NCI-H187 treated with DMSO at 0.1 percent for 48 hours (cell line): ENCODE measurements at regions not wholly inside any gene's neighbourhood (a gene's known extent, or its start where the extent isn't known, plus 50 kb on each side); places are given as distances from the start of the nearest gene placed in this dataset.
"Not testable (repeated sequence)": the region's sequence is repeated elsewhere in the genome, so short reads cannot be mapped to it uniquely, and the experiment has no call there.

Experiments
- DNase-seq: peaks from one replicate; lab custom pipeline; 2025; lab: John Stamatoyannopoulos, UW

DNA sequence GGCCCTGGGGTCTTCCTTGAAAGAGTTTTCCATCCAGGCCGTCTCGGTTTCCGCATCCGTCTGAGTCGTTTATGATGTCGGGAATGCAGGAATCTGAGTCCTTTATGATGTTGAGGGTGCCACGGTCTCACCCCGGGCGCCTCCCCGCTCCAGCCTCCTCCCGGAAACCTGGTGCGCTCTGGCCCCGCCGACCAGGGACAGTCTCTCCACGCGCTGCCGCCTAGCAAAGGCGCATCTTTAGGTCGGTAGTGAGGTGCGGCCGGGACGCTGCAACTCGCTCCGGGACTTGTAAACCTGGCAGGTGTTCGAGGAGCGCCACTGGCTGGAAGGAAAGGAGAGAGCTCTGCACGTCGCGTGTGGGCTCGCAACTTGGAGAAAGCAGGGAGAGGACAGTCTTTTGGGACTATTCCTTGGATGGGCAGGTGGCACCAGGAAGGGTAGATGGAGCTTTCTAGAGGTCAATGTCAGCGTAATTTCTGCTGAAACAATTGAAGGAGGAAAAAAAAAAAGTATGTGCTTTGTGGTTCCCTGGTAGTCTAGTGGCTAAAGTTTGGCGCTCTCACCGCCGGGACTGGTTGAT lies 132.0 kb downstream of the FAM72B start:
- DNase-seq = not testable (repeated sequence)

DNA sequence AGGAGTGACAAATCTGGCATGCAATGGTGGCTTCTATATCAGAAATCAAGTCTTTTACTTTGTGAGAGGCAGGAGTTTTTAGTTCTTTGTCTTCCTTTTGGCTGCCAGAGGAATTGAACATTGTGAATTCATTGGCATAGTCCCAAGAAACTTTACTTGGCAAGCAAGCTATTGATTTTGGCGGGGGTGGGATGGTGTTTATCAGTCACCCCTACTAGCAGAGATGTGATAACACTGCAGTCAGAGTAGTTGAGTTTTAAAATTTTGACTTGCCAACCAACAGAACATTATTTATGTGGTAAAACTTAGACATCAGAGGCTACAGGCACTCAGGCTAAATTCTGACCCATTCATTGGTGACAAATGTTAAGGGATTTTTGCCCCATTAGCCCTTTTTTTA lies 129.2 kb downstream of the FAM72B start:
- DNase-seq = not testable (repeated sequence)

DNA sequence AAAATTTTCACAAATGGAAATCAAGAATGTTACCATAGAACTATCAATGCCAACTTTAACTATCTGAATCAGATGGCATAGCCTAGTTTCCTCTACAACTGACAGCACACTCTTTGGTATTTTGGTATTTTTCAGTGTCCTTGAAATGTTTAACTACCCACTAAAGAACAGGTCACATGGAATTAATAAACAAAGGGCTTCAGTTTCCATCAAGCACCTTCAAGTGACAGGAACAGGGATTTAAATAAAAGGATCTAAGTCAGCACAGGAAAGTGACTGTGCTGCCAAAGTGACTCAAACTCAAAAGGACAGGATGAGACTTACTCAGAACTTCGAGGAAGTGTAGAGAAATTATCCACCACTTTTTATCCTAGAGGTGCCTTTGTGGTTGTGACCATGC lies 117.2 kb downstream of the FAM72B start:
- DNase-seq = not testable (repeated sequence)

DNA sequence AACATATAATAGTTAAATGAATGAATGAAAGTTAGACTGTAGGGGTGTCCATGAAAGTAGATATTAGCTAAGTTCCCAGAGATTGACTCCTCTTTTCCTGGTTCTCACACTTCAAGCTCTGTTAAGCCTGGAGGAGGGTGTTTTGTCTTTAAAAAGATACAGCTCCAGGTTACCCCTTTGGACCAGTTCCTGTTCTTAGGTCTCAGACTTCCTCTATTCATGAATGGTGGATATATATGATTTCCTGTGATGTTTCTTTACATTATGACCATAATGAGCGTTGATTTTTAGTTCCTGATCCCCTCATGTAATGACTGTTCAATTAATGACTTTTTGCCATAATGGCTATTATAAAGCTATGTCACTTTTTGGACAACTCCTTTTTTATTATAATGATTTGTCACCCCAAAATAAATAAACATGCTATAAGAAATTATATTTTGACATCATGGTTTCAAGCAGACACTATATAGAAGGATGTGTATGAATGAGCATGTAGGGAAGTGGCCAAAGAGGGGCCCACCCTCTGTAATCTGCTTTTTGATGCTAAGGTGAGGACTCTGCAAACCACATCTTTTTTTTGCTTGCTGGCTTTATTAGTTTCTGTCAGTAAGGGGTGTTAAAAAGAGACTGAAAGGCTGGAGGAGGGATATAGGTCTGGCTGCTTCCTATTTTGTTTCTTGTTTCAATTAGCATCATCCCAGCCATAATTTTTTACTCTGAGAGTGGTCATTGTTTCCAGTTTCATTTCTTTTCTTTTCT lies 115.2 kb downstream of the FAM72B start:
- DNase-seq = not testable (repeated sequence)

DNA sequence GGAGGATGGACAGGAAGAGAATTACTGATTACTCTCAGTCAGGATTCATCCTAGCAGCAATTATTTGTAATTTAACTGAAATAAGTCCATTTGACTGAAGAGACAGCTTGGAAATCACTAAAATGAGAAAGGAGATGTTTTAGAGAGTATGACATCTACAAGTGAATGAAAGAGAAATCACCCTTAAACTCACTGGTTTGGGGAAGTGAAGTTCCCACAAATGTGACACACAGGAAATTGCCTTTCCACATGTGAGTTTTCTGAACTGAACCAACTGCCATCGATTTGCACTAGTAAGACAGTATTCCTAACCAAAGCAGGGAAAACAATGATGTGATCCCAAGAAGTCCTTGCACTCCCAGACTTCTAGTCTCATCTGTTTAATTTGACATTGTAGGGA lies 110.3 kb downstream of the FAM72B start:
- not testable (repeated sequence) for DNase-seq

DNA sequence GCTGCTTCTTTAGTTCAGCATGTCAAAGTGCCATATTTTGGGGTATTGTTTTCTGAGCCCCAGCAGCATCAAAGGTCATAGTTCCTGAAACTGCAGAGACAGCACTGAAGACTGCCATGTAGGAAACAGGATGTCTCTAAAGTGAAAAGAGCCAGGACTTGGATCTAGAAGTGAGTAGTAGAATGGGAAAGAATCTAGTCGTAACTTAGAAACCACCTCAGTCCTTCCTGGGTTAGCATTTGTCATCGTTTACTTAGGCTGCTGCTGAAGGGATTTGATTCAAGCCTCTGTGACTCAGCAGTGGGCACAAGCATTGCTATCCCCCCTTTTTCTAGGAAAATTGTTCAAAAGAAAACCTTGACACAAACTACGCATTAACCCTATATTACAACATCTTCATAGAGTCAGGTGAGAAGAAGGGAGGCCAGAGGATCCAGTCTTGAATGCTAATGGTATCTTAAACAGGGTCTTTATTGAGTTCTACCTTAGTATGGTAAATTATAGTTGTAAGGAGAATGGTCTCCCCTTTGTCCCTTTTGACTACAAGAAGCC lies 108.8 kb downstream of the FAM72B start:
- not testable (repeated sequence) for DNase-seq

DNA sequence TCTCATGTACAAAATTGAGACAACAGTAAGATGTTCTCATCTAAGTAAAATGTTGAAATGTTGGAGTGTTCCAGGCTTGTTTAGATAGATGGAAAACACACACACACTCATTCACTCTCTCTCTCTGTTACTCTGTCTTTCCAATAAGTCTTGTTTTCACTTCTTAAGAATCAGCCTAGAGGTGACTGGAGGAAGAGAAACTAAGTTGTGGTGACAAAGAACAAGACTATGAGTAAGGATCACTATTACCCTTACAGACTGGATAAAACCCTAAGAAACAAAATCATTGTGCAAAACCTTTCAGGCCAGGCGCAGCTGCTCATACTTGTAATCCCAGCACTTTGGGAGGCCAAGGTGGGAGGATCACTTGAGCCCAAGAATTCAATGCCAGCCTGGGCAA lies 107.5 kb downstream of the FAM72B start:
- DNase-seq = not testable (repeated sequence)

DNA sequence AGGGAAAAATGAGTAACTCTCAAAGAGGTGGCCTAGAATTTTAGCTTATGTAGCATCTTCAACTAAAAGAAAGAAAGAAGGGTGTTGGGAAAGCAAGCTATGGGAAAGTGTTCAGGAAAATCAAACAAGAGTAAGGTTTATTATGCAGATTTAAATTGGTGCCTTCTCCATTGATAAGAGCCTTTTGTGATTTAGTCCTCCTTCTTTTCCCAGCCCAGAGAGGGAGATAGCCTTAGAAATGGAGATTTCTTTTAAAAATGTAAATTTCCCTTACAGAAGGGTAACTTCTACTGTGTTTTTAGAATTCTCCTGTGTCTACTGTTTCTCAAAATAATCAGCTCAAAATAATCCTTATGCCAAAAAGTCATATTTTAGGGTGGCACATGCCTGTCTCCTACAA lies 104.5 kb downstream of the FAM72B start:
- DNase-seq = not testable (repeated sequence)

DNA sequence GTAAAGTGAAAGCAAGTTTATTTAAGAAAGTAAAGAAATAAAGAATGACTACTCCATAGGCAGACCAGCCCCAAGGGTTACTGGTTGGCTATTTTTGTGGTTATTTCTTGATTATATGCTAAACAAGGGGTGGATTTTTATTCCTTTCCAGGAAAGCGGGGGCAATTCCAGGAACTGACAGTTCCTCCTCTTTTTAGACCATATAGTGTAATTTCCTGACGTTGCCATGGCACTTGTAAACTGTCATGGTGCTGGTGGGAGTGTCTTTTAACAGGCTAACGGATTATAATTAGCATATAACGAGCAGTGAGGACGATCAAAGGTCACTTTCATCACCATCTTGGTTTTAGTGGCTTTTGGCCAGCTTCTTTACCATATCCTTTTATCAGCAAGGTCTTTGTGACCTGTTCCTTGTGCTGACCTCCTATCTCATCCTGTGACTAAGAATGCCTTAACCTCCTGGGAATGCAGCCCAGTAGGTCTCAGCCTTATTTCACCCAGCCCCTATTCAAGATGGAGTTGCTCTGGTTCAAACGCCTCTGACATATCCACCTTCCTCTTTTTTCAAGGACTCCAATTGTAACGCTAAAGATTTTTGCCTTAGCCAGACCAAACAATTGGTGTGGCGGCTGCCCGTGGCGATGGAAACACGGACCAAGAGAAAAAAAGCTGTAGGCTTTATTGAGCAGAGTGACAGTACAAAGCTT lies 103.8 kb downstream of the FAM72B start:
- not testable (repeated sequence) for DNase-seq

DNA sequence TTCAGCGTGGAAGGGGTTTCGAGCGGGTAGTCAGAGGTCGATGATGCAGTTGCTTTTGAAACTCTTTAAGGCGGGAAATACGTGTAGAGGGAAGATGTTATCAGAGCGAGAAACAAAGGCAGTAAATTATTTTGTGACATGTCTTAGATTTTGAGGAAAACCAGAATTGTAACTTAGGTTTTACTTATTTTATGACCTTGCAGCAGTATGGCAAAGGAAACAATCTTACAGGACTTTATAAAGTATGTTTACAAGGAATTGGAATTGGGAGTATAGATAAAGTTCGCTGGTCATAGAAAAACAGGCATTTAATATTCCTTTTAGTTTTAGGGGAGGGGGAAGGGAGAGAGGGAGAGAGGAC lies 103.3 kb downstream of the FAM72B start:
- not testable (repeated sequence) for DNase-seq

DNA sequence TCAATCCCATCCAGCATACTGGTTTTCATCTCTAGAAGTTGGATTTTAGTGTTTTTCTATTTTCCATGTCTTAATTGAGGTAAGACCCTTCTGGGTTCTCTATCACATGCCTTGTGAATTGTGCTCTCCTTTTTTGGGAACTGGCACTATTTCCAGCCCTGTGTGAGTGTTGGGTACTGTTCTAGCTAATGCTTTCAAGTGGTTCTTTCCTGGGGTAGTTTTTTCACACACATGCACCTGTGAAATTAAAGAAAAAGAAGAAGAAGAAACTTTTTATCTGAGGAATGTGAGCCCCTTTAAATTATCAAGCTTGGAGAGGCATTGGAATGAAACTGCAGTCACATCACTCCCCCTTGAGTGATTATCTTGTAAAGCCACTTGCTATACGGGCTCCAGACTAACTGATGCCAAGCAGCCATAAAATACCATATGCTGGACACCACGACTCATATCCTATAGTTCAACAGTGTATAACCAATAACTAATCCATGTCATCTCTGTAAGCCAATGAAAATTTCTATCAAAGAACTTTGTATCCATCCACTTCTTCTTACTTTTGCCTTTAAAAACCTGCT lies 102.4 kb downstream of the FAM72B start:
- DNase-seq = not testable (repeated sequence)

DNA sequence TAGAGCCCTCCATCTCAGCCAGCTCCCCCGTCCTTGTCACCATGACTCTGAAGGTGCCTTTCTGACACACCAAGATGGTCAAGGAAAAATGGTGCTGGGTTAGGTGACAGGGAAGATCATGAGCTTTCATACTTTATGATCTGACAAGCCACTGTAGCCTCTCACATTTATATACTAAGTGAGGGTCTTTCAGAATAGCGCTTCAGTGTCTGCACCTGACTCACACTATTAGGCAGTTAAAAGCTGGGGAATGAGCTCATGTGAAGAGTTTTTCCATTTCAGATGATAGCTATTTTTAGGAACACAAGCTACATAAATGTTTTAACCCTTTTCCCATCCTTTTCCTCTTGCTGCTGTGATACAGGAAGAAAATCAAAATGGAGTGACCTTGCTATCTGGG lies 101.1 kb downstream of the FAM72B start:
- DNase-seq = not testable (repeated sequence)

DNA sequence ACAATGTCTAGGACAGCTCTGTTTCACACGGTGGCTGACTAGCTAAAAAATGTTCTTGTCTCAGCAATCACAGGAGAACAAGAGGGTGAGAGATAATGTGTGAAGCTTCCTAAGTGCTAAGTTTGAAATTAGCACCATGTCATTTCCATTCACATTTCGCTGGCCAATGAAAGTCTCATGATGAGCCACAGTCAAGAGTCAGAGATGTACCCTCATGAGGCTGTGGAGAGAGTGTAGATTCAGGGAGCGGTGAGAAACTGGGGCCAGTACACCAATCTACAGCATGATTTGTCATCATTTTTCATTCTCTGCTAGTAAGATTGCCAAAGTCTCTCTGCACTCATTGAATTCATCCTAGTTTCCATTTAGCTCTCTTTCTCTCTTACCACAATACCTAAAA lies 97.9 kb downstream of the FAM72B start:
- not testable (repeated sequence) for DNase-seq

DNA sequence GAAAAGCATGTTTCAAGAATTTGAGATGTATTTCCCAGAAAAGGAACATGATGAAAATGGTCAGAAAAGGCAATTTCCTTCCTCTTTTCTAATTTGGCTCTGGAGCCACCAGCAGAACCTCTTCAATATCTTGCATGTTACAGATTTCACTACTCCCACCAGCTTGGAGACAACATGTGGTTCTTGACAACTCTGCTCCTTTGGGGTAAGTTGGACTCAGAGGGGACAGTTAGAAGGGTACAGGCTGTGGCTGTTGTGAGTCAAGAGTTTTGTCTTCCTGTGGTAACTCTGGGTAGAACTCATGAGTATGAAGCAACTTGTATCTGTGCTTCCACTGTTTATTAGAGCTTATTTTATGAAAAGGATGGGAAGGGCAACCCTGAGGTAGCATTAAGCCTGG lies 96.9 kb downstream of the FAM72B start:
- DNase-seq = not testable (repeated sequence)

DNA sequence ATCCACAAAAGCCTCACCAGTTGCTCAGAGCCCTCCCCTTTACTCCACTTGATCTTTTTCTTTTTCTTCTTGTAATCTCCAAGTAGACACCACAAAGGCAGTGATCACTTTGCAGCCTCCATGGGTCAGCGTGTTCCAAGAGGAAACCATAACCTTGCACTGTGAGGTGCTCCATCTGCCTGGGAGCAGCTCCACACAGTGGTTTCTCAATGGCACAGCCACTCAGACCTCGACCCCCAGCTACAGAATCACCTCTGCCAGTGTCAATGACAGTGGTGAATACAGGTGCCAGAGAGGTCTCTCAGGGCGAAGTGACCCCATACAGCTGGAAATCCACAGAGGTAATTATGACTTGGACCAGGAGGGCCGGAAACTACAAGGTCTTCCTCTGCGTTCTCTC lies 95.6 kb downstream of the FAM72B start:
- not testable (repeated sequence) for DNase-seq

DNA sequence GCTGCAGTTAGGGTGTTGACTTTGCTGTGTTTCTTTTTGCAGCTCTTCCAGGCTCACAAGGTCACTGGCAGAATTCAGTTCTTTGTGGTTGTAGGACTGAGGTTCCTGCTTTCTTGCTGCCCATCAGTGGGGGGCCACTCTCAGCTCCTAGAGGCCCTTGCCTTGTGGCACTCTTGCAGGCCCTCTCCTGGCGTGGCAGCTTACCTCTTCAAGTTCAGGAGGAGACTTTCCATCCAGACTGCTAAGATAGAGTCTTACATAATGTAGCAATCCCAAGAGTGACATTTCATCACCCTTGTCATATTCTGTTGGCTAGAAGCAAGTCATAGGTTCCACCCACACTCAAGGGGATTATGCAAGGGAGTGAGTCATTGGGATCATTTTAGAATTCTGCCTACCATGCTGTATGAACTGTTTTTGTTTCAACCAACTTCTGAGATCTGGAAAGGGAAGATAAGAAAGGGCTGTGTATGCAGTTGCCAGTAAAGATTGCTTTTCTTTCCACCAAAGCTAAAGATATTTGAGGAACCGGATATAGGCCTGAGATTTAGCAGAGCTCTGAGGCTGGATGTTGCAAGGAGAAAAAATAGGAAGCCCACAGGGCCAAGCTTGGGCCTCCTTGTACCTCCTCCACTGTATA lies 91.7 kb downstream of the FAM72B start:
- not testable (repeated sequence) for DNase-seq

DNA sequence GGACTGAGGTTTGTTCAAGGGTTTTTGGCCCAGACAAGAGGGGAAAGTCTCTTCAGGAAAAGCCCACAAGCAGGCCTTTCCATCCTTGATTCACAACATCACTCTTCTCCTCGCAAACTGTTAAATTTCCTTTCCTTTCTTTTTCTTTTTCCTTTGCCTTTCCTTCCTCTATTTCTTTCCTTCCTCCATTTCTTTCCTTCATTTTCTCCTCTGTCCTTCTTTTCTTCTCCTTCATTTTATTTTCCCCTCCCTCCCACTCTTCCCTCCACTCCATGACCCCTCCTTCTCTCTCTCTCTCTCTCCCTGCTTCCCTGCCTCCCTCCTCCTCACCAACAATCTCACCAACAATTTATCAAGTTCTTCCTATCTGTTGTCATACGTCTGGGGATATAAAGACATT lies 89.1 kb downstream of the FAM72B start:
- not testable (repeated sequence) for DNase-seq

DNA sequence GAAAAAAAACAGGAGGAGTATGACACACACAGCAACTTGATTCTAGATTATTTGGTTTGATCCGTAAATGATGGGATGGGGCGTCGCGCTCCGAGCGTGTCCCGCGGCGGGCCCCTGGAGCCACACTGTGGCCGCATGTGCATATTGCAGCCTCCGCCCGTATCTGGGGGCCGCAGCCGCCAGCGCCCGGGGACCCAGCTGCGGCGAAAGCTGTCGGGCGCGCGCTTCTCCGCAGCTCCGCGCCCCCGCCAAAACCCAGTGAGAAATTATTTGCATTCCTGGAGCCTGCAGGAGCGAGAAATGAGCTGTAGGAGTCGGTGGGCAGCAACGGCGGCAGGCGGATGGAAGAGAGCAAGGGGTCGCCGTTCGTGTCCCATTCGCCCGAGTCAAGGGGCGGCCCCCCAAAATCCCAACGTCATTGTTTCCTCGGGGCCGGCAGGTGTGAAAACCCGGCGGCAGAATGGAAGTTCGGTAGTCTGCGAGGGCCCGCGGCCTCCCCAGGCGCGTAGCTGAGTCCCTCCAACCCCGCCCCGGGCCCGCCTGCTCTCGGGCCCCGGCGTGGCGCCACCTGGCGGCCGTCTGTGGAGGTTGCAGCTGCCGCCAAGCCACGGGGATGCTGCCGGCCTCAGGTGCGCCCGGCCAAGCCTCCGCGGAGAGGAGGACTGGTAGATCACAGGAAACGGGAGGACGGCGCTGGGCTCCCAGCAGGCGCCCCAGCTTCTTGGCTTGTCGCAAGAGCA lies 86.8 kb downstream of the FAM72B start:
- DNase-seq = not testable (repeated sequence)

DNA sequence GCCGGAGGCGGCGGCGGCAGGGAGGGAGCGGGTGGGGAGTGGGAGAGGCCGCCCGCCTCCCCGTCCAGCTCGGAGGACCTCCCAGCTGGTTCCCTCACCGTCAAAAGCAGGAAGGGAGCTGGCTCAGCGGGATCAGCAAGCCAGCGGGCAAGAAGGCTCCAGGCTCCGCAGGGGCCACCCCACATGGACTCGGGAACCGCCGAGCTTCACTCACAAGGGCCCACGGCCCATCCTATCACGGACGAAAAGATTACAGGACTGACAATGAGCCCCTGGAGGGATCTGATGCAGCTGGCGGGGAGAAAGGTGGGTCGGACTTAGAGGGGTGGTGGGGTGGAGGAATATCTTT lies 86.3 kb downstream of the FAM72B start:
- DNase-seq = not testable (repeated sequence)

DNA sequence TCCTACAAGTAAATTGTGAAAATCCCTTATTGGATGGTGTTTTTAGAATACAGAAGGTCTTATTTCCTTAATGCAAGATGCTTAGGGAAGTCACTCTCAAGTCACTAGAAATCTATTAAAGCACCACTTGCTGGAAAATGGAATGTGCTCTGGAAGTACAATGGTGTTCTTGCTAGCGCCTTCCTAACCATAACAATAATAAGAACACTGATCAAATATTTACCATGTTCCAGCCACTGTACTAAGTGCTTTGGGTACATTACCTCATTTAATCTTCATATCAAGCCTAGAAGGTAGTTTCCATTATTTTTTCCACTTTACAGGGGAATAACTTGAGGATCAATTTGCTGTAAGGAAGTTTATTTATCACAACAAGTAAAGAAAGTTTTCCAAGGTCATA lies 75.1 kb downstream of the FAM72B start:
- DNase-seq = not testable (repeated sequence)
